Activated effector memory CD4-positive, alpha-beta T cell treated with anti-CD3 and anti-CD28 coated beads, Interleukin-2, amount 50 U/mL, for 16 hours (primary cell): ENCODE measurements at regions not wholly inside any gene's neighbourhood (a gene's known extent, or its start where the extent isn't known, plus 50 kb on each side); places are given as distances from the start of the nearest gene placed in this dataset.

Experiments
- DNase-seq: peaks from one replicate; pipeline ENCODE4 v3.0.0-alpha.2; 2020

DNA sequence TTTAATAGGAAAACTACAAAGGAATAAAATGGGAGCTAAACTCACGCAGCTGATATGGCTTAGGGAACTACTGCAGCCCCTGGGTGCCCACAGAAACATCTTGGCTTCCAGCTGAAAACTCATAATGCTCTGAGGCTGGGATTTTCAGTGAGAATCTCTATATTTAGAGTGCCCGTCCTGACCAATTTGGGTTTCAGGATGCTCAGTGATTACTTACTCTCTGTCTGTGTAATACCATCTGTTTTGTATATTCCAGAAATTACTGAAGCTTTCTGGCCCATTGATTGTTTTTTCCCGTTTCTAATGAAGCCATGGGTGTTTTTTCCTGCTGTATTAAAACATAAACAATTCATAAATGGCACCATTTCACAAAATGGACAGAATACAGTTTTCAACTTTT lies 50.6 kb upstream of the ZNF385D start:
- no peak for DNase-seq

DNA sequence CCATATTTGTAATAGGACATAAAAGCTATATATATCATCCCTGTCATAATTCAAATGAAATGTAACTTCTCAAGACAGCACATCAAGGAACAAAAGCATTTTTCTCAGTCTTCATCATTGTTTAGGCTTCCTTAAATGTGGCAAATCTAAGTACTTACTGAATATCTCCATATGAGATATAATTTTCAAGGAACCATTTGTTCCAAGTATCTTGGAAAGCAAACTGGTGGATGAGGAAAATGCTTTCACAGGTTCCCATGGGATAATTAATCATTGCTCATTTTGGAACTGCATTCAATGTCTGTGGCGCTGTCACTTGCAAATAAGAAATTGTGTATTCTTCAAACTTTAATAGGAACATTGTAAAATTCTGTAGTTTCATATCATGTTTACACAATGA lies 52.6 kb upstream of the ZNF385D start:
- DNase-seq = no peak

DNA sequence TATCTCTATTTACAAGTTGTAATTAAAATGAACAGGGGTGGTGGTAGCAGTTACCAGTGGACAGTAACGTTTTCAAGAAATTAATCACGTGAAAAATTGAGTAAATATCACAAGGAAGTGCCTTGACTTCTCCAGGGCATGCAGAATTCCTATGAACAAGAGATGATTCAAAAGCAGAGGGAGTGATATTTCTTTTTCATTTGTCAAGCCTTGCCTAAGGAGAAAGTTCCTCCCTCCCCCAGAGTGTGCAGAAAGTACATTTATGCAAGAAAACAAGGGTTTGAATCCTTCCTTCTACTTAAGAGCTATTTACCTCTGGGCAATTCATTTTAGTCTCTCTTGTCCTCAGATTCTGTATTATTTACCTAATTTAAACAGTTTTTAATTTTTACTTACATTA lies 53.3 kb upstream of the ZNF385D start:
- DNase-seq = no peak

DNA sequence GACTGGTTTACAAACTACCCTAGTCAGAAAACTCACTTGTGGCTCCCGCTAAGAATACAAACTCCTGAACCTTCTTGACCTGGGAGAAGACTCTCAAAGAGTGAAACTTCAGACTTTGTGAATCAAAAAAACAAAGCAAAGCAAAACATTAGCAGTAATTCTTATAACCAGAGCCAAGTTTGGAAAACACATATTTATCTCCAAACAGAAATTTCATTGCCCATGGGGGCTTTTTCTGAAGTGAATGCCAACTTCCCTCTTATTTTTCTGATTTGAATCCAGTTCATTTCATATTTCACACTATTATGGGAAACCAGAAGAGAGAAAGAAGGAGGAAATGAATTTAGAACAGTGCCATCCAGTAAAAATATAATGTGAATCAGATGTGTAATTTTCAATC lies 55.7 kb upstream of the ZNF385D start:
- DNase-seq = no peak

DNA sequence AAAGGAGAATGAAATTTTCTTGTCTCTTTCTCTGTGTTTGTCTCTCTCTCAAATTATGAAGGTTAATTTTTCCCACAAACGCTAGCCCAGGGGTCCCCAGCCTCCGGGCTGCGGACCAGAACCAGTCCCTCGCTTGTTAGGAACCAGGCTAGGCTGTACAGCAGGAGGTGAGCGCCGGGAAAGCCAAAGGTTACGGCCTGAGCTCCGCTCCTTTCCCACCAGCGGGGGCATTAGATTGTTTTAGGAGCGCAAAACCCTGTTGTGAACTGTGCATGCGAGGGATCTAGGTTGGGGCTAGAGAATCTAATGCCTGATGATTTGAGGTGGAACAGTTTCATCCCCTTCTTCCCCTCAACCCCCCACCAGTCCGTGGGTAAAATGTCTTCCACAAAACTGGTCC lies 74.7 kb upstream of the ZNF385D start:
- DNase-seq = no peak

DNA sequence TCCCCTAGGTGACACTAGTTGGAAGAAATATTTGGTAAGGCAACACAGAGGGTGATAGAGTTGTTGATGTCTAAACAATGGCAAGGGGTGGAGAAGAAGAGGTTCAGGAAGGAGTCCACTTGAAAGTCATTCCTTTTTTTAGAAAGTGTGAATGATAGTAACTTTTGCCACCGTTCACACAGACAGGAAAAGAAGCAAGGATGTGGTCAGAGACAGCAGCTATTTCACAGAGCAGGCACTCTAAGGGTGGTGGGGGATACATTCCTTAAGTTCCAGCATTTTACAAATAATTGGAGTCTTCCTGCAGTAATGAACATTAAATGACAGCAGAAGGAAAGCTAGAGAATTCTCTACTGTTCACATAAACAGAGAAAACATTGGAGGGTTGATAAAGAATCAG lies 75.4 kb upstream of the ZNF385D start:
- no peak for DNase-seq

DNA sequence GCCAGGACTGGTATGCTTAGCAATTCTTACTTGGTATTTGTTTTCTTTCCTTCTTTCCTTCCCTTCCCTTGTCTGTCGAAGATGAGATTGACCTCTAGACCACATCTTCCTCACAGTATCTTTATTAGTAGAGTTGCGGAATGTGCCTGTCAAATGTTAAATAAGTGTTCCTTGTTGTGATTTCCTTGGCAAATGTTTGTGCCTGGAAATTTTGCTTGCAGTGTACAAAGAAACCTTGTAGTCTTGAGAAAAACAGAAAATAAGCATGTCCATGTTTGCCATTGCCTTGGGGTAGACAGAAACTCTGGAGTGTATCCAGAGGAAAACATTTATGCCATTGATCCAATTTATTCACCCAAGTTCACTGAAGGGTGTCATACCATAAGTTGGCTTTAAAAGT lies 79.5 kb upstream of the ZNF385D start:
- no peak for DNase-seq

DNA sequence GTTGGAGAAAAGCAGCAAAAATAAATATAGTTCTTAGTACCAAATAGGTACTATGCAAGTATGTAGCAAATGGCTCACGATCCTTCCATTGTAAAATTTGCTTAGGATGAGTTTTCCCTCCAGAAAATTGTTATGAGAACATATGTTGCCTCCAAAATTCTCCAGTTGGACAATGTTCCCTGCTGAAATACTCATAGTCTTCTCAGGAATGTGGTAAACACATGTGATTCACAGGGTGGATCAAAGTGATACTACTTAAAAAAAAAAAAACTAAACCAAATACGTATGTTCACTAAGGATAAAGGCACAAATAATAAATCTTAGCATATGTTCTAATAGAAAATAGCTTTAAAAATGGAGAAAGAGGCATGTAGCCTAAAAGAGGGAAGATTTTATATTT lies 84.3 kb upstream of the ZNF385D start:
- no peak for DNase-seq

DNA sequence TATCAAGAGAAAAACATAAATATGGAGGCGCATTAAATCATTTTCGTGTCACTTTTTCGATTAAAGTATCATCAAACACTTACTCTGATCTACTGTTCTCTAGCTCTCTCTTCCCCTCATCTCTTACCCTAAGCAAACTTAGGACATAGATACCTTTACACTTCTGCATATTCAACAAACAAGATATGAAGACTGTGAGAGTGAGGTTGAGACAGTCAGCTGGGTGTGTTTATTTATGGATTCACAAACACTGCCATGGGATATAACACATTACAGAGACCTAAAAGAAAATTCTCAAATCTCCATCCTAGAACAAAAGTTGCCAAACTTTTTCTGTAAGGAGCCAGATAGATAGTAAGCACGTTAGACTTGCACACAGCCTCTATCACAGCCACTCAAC lies 85.2 kb upstream of the ZNF385D start:
- no peak for DNase-seq

DNA sequence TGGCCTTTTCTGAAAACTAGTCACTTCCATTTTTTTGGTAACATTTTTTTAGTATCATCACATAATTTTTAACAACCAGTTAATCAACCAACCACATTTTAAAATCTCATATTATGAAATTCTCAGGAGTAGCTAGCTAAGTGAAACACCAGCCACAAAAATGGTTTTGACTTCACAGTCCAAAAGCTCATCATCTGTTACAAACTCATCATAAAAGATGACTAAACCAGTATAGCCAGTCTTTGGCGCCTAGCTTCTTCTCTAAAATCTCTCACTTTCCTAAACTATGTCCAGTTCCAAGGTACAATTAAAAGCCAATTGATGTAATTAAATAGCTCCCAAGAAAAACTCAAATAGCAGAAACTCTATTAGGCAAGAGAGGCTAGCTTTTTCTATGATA lies 88.2 kb upstream of the ZNF385D start:
- DNase-seq = no peak

DNA sequence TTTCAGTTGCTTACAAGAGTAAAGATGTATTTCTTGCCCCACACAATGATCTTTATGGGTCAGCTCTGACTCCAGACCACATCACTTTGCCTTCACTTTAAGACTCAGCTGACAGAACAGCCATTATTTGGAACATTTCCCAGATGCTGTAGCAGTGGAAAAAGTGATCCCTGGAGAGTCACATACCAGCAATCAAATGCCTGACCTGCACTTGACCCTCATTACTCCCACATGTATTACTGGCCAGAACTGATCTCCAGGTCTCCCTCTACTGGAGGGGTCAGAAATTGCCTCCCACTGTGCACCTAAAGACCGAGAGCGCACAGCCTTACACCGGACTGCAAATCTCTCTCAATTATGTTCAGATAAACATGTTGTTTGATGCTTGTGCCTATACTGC lies 88.6 kb upstream of the ZNF385D start:
- DNase-seq = no peak

DNA sequence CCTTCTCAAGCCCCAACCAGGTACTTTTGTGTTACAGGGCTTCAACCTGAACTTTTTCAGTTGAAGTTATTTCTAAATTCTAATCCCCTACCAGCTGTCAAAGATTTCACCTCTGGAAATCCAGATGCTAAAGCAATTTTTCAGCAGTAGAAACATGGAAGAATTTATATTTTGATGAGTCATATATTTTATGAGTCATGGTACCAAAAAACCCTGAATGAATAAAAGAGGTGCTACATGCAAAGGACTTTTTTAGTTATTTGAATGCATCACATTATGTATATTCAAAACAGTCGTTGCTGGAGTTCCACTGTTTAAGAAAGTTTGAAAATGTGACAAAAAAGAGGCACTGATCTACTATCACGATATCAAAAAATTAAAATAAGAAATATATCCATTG lies 96.0 kb upstream of the ZNF385D start:
- no peak for DNase-seq

DNA sequence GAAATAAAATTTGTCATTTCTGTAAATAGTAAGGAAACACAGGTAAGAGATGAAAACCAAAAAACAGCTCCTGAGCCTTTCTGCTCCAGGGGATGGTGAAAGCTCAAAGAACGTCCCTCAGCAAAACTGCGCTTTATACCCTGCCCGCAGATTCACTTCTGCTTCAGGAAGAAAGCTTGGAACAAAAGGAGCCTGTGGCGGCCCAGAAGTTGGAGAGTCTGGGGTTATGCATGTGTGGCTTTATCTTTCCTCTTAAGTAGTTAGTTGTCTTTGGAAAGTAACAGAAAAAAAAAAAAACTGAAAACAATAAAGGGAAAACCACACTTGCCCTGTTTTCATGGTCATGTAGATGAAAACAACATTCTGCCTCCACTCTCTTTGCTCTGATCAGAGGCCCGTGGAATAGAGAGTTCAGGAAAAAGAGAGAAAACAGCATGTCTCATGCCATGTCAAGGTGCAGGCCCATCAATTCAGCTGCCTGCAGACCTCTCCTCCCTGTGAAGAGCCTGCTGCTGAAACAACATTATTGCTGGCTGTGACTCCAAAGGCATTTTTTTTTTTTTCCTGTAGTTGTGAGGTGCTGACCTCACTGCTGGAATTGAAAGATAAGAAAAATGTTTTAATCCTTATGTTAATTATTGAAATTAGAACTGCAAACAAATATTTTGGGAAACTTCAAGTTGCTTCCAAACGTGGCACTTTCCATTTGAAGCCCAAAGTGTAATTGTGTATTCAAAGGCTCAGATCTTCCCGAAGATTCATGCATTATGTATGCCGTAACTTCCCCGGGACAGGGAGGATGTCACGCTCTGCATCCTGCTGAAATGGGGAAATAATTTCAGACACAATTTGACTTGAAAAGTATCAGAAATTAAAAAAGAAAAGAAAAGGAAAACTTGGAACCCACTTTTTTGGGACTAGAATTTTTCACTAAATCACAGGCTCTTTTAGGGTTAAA lies 108.4 kb upstream of the ZNF385D start:
- no peak for DNase-seq

DNA sequence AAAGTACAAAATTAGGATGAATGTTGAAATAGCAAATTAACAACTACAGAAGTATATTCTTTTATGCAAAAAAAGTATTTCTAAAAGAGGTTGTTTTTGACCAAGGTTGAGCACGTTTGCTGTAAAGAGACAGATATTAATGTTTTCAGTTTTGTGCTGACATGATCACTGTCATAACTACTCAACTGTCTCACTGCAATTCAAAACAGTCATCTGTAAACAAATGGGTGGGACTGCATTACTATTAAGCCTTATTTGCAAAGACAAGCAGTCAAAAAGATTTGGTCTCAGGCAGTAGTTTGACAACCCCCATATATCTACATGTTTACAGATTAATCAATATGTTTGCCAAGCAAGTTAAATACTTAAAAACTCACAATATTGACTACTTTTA lies 109.1 kb upstream of the ZNF385D start:
- no peak for DNase-seq

DNA sequence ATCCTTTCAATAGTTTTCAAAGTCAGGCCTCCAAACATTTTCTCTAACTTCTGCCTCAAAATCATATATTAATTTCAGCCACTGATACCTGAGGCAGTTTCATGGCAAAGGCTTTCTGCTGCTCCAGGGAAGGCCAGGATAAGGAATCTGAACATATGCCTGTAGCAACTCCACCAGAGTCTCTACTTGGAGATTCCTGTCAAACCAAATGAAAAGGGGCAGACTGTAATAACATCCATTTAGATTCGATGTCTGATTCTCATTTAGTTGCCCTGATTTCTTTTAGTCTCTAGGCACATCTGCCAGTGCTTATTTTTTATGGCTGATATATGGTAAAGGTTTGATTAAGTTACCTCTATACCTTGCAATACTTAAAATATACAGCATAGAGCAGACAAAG lies 109.6 kb upstream of the ZNF385D start:
- no peak for DNase-seq

DNA sequence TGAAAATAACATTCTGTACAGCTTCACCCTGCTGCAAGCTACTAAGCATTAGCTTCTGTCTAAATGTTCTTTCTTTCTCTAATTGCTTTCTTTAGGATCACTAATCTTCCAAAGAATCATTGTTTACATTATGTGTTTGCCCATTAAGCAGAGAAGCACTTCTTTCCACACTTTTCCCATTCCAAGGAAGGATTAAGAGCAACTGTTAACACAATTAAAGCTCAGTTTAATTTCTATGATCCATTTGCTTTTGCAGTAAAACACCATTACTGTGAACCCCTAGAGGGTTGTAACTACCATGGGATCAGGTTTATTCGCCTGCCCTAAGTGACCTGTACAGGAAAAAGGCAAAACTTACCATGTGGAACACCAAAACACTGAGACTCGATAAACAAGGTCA lies 125.8 kb upstream of the ZNF385D start:
- DNase-seq = no peak

DNA sequence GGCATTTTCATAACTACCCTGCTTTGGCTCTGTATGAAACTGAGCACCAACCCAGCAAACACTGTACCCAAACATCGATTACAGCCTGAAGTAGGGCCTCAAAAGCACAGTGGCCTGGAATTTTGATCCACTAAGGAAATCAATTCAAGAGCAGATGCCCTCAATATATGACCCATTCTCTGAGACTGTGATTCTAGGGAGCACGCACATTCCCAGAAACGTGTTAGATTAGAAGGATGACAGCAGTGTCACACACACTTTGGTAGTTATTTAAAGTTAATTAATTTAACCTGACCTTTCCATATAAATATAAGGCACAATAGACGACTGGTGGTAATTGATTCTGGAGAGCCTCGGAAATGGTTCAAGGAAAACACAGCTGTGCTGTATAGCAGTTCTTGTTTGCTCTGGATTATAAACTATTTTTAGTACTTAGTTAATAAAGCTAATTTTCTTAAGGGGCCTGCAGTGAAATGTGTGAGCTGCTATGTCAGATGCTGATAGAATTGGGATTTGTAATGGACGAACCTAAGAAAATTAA lies 126.3 kb upstream of the ZNF385D start:
- no peak for DNase-seq

DNA sequence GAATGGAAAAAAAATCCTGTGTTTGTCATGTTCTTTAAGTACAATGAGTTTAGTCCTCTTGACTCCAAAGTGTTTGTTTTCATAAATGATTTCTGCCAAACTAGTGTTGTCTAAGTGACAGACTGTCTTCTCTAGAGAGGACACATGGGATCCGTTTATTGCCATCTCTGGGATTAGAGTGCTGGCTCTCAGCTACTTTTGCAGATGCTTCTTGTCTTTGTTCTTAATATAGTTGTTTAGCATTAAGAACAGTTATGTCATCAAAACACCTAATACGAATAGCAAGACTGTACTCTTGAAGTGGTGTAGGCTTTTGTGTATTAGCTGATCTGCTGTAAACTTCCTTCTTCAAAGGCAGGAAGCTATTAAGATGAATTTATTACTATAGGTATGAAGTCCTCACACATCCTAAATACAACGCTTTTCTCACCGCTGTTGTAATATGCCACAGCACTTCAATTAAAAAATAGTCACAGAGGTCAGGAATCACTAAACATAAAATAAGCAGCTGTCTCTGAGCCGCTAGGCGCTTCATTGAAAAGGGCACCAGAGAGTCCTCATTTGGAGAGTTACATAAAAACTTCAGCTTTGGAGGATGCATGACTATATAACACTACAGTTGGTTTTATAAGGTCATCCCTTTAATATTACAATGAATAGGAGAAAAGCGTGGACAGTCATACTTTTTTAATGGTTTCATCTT lies 128.3 kb upstream of the ZNF385D start:
- DNase-seq = no peak

DNA sequence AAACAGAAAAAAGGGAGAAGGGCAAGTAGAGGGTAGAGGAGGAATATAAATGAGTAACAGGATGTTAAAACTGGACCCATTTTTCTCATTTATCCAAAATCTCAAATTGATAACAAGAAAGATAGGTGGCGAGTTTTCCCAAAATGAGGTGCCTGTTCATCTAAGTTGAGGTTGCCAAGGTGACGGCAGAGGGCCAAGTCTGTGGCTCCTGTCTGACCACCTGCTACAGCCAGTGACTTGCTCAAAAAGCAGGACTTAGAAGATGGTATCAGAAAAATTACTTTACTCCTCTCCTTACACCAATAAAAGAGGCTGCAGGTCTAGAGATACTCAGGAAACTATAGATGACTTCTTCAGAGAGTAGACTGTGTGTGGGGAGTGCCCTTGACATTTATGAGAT lies 137.6 kb upstream of the ZNF385D start:
- DNase-seq = no peak

DNA sequence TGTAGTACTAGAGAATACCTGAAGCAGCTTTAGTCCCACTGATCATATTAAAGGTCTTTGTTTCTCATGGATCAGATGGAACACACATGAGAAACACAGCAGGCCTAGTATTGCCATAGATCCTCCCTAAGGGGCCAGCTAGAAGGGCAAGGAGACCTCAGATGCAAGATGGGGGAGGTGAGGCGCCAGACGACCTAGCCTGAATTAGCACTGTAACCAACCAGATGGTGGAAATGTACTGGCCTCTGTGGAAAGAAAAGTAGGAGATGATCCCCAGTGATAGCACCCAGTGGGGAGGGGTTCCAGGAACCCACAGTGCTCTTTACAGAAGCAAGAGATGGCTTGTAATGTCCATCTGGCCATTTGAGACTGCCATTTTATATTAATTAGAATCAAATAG lies 138.2 kb upstream of the ZNF385D start:
- DNase-seq = no peak

DNA sequence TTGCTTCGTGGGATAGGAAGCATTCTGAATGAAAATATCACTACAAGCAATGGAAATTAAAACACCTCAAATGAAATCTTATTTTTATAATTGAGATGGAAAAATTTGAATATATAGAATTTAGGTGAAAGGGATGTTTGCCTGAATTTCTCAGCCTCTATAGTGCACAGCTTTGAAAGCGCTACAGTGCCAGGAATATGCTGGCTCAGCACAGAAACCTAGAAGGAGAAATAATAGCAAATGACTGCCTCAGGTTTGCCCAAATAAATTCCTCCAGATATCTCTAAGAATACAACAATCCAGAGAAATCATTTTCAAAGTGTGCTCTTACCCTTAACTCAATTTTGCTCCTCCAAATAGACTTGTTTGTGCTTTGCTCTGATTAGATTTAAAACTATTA lies 141.1 kb upstream of the ZNF385D start:
- no peak for DNase-seq

DNA sequence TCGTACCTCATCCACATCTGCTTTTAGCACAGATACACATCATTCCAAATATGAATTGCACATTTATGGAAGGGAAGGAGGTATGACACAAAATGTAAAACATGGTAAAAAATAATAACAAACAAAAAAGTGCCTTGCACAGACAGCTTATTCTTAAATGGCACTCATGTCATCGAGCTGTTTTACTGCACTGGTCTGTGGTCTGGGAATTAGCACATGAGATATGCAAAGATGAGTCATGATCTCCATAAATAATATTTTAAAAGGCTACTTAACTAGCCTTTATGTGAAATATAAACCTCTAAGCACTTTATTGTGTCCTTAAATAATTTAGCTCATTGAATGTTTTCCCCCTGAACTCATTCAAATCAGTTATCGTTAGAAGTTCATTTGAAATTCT lies 142.2 kb upstream of the ZNF385D start:
- DNase-seq = no peak

DNA sequence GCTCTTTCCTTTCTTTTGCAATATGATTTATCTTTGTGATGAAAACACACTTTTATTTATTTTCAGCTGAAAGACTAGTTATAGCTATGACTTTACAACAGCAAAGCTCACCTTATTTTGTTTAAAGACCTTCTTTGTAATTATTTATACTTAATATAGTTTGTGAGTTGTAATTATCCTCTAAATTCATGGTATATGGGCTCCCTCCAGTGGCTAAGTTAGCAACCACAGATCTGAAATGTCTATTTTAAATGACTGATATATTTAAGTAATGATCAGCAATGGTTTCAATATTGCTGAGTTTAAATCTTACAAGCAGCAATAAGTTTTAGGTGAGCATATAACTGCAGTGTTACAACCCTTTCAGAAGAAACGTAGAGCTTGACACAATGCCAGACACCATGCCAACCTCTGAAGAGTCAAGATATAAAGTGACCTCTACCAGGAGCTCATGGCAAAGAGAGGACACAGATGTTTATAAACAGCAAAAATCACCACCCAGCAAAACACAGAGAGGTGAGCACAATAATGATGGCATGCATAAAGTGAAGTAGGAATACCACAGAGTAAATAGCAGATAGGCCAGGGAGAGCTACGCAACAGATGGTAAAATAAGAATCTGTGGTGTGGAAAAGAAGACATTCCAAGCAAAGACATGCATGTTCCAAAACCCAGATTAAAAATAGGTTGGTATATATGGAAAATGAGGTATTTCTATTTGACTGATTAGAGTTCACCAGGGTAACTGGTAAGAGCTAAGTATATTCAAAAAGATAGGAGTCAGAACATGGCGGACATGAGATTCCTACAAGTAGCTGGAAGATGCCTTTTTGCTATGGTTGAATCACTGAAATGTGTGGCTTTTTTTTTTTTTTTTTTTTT lies 143.7 kb upstream of the ZNF385D start:
- no peak for DNase-seq
